Heart left ventricle (tissue), 13 donors: ENCODE measurements at regions not wholly inside any gene's neighbourhood (a gene's known extent, or its start where the extent isn't known, plus 50 kb on each side); places are given as distances from the start of the nearest gene placed in this dataset.

ENCODE experiments used
- POLR2A ChIP-seq, 2 donors: fragments of 450-650 bp; IDR thresholded peaks; one replicate each; pipeline ENCODE4 v1.6.1; 2017; ENCODE audit warnings: antibody characterized with exemption in 2 of 2, mild to moderate bottlenecking in 2 of 2, moderate library complexity in 2 of 2
- TF ChIP-seq, protein P1 (sequence below), 12 donors: fragments of 200-600 bp; sonication (generic) in 4 of 12; IDR thresholded peaks; one replicate each; pipeline versions ENCODE4 v1.5.0 to v1.8.0; 2018 to 2022; ENCODE audit warnings: antibody characterized with exemption in 12 of 12, mild to moderate bottlenecking in 5 of 12
- donor health status: ischemic (EF 13 %, LVEDD 7.1; RV severe dilation, severe dysfunction).
- donor health status: DM: no; HTN: yes; CAD: no.
- donor health status: DM: no; HTN: no; CAD: no.
- donor health status: ischemic (EF 25% LVEDD 6.9; RV normal size, moderate dysfunction).
- donor health status: ischemic (EF 25% LVEDD 5.7; RV mildly dilated, moderate dysfunction).
- donor health status: ischemic (EF 35%, LVEDD 5.7; RV mildly dilated, moderate dysfunction).
- donor health status: nonischemic (EF 11% LVEDD 7.7; RV severe dilation, severe dysfunction).
- donor health status: DM: yes; HTN: yes; CAD: no.
- donor health status: PGD.
- donor health status: ischemic (EF 29% LVEDD 5.4; RV normal size, mild dysfunction).
- donor health status: nonischemic (EF 23%, LVEDD 6.1; RV moderate dilation, normal function).

DNA sequence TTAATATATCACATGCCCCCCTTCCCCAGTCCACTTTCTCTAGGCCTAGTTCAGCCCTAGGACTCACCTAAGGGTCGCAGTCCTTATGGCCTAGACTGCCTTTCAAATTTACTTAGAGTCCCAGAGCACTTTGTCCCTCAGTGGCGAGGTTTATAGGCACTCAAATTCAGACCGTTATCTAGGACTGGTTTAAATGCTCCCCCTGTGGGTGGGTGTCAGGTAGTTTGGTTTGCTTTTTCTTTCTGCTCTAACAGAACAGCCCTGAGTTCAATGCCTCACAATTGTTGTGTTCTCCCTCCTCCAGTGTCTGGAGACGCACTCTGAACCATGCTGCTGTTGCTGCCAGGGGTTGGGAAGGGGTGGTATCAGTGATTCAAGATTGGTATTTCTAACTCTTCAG is 317.1 kb downstream of the MAT2B start:
- TF ChIP-seq, protein P1, sequence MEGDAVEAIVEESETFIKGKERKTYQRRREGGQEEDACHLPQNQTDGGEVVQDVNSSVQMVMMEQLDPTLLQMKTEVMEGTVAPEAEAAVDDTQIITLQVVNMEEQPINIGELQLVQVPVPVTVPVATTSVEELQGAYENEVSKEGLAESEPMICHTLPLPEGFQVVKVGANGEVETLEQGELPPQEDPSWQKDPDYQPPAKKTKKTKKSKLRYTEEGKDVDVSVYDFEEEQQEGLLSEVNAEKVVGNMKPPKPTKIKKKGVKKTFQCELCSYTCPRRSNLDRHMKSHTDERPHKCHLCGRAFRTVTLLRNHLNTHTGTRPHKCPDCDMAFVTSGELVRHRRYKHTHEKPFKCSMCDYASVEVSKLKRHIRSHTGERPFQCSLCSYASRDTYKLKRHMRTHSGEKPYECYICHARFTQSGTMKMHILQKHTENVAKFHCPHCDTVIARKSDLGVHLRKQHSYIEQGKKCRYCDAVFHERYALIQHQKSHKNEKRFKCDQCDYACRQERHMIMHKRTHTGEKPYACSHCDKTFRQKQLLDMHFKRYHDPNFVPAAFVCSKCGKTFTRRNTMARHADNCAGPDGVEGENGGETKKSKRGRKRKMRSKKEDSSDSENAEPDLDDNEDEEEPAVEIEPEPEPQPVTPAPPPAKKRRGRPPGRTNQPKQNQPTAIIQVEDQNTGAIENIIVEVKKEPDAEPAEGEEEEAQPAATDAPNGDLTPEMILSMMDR (IDR thresholded peaks at IDR 0.05) = no peak
- no peak for TF ChIP-seq POLR2A (IDR thresholded peaks at IDR 0.05)
